MM.1S (cell line): ENCODE measurements at regions not wholly inside any gene's neighbourhood (a gene's known extent, or its start where the extent isn't known, plus 50 kb on each side); places are given as distances from the start of the nearest gene placed in this dataset.
"Not testable (repeated sequence)": the region's sequence is repeated elsewhere in the genome, so short reads cannot be mapped to it uniquely, and the experiment has no call there.

Experiments
- EZH2phosphoT487 ChIP-seq: fragments of 300-600 bp; sonication (generic); IDR thresholded peaks from 2 replicates; pipeline ENCODE4 v1.6.1; 2018; ENCODE audit warnings: antibody characterized with exemption, low read length
- TF ChIP-seq, protein P1 (sequence below): fragments of 300-600 bp; sonication (generic); IDR thresholded peaks from 2 replicates; pipeline ENCODE4 v1.5.1; 2016; ENCODE audit warnings: antibody characterized with exemption, low read length, mixed read lengths

GRCh38 chrX:23523026-23523657, 144.2 kb upstream of the PRDX4 start:
- TF ChIP-seq, protein P1, sequence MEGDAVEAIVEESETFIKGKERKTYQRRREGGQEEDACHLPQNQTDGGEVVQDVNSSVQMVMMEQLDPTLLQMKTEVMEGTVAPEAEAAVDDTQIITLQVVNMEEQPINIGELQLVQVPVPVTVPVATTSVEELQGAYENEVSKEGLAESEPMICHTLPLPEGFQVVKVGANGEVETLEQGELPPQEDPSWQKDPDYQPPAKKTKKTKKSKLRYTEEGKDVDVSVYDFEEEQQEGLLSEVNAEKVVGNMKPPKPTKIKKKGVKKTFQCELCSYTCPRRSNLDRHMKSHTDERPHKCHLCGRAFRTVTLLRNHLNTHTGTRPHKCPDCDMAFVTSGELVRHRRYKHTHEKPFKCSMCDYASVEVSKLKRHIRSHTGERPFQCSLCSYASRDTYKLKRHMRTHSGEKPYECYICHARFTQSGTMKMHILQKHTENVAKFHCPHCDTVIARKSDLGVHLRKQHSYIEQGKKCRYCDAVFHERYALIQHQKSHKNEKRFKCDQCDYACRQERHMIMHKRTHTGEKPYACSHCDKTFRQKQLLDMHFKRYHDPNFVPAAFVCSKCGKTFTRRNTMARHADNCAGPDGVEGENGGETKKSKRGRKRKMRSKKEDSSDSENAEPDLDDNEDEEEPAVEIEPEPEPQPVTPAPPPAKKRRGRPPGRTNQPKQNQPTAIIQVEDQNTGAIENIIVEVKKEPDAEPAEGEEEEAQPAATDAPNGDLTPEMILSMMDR, result not testable (repeated sequence)
- TF ChIP-seq EZH2phosphoT487, result not testable (repeated sequence)
